Lower leg skin (tissue), 4 donors: ENCODE measurements at regions not wholly inside any gene's neighbourhood (a gene's known extent, or its start where the extent isn't known, plus 50 kb on each side); places are given as distances from the start of the nearest gene placed in this dataset.
"Not testable (repeated sequence)": the region's sequence is repeated elsewhere in the genome, so short reads cannot be mapped to it uniquely, and the experiment has no call there.

Experiments used
- DNase-seq, 2 donors: peaks; one replicate each; pipeline ENCODE4 v3.0.0-alpha.2; 2019; ENCODE audit warnings: low spot score in 2 of 2
- H3K4me3 ChIP-seq: fragments of 200-600 bp; sonication (generic); 2 replicates; pipeline ENCODE4 v1.5.1; 2017; ENCODE audit warnings: mild to moderate bottlenecking, low read depth; ENCODE audit not compliant: poor library complexity, severe bottlenecking
- POLR2A ChIP-seq, 2 donors: fragments of 450-650 bp; IDR thresholded peaks; one replicate each; pipeline ENCODE4 v1.6.1; 2016 to 2017; ENCODE audit warnings: antibody characterized with exemption in 2 of 2, mild to moderate bottlenecking in 1 of 2, moderate library complexity in 1 of 2
- WGBS, 2 donors: methylation state at CpG; one replicate each; pipeline ENCODE4 v1.1.5; 2018; 5-methylcytosine and 5-hydroxymethylcytosine counted together
- intact Hi-C: fragments of 100-400 bp; cut with DNase I; formaldehyde crosslinking; loops from one replicate; pipeline ENCODE4 v1.15.0; 2023; ENCODE audit warnings: low total_unique reads
- TF ChIP-seq, protein P1 (sequence below), 3 donors: fragments of 450-650 bp; IDR thresholded peaks; one replicate each; pipeline ENCODE4 v1.5.1; 2016; ENCODE audit warnings: antibody characterized with exemption in 3 of 3, mild to moderate bottlenecking in 3 of 3, moderate library complexity in 2 of 3

DNA sequence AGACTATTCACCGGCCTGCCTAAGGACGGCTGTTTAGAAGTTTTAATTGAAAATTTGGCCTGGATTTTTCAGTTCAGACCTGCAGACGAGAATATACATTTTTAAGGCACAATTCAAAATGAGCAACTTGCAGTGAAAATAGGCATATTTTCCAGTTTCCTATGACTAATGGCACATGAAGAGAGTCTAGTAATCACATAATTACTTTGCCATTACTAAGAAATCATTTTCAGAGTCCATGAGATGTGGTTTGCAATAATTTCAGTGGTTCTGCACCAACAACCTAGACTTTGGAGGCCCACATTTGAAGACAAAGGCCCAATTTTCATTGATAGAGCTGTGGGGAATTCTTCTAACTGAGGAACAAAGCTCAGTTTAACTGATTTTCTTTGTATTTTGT is 205.3 kb downstream of the SOX2 start:
- H3K4me3 ChIP-seq: no peak overlapping the region
- TF ChIP-seq, protein P1, sequence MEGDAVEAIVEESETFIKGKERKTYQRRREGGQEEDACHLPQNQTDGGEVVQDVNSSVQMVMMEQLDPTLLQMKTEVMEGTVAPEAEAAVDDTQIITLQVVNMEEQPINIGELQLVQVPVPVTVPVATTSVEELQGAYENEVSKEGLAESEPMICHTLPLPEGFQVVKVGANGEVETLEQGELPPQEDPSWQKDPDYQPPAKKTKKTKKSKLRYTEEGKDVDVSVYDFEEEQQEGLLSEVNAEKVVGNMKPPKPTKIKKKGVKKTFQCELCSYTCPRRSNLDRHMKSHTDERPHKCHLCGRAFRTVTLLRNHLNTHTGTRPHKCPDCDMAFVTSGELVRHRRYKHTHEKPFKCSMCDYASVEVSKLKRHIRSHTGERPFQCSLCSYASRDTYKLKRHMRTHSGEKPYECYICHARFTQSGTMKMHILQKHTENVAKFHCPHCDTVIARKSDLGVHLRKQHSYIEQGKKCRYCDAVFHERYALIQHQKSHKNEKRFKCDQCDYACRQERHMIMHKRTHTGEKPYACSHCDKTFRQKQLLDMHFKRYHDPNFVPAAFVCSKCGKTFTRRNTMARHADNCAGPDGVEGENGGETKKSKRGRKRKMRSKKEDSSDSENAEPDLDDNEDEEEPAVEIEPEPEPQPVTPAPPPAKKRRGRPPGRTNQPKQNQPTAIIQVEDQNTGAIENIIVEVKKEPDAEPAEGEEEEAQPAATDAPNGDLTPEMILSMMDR (IDR thresholded peaks at IDR 0.05): no peak
- no peak for TF ChIP-seq POLR2A (IDR thresholded peaks at IDR 0.05)
- 58 to 66% methylated on average over 3 of the region's 3 CpGs for WGBS, 2 donors
- intact Hi-C loops: no loop called here
- no peak for DNase-seq

GRCh38 chr3:181919375-181919774 is 207.7 kb downstream of the SOX2 start:
- intact Hi-C loops: no loop called here
- 40 to 50% methylated on average over 1 of the region's 1 CpG for WGBS, 2 donors
- no peak overlapping the region for H3K4me3 ChIP-seq
- no peak for DNase-seq
- TF ChIP-seq, protein P1 (IDR thresholded peaks at IDR 0.05): no peak
- no peak for TF ChIP-seq POLR2A (IDR thresholded peaks at IDR 0.05)

- intact Hi-C loops: no loop called here
- H3K4me3 ChIP-seq: no peak overlapping the region
- no peak for TF ChIP-seq POLR2A (IDR thresholded peaks at IDR 0.05)
- TF ChIP-seq, protein P1 (IDR thresholded peaks at IDR 0.05): no peak
- WGBS, 2 donors: 60 to 65% methylated on average over 3 of the region's 3 CpGs
- DNase-seq: no peak
Measured at GRCh38 chr3:181920409-181920808, 208.7 kb downstream of the SOX2 start.

- H3K4me3 ChIP-seq: no peak overlapping the region
- 73 to 82% methylated on average over 2 of the region's 2 CpGs for WGBS, 2 donors
- TF ChIP-seq, protein P1 (IDR thresholded peaks at IDR 0.05): no peak
- no peak for TF ChIP-seq POLR2A (IDR thresholded peaks at IDR 0.05)
- intact Hi-C loops: no loop called here
- DNase-seq: no peak
Measured at GRCh38 chr3:181921220-181921619, 209.5 kb downstream of the SOX2 start.

DNA sequence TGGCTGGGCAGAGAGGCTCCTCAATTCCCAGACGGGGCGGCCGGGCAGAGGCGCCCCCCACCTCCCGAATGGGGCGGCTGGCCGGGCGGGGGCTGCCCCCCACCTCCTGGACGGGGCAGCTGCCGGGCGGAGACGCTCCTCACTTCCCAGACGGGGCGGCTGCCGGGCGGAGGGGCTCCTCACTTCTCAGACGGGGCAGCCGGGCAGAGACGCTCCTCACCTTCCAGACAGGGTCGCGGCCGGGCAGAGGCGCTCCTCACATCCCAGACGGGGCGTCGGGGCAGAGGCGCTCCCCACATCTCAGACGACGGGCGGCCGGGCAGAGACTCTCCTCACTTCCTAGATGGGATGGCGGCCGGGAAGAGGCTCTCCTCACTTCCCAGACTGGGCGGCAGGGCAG is 214.1 kb downstream of the SOX2 start:
- DNase-seq, H3K4me3 ChIP-seq, intact Hi-C loops: not testable (repeated sequence)
- 88 to 99% methylated on average over 30 to 31 of the region's 34 CpGs for WGBS, 2 donors

GRCh38 chr3:181929501-181929900 is 217.8 kb downstream of the SOX2 start:
- TF ChIP-seq, protein P1 (IDR thresholded peaks at IDR 0.05): no peak
- no peak for TF ChIP-seq POLR2A (IDR thresholded peaks at IDR 0.05)
- intact Hi-C loops: no loop called here
- WGBS, 2 donors: 86 to 93% methylated on average over 5 of the region's 5 CpGs
- no peak for DNase-seq
- no peak overlapping the region for H3K4me3 ChIP-seq
